Activated T-helper 9 cell treated with anti-CD3 and anti-CD28 coated beads, Interleukin-2, amount 50 U/mL, for 16 hours (primary cell): ENCODE measurements at regions not wholly inside any gene's neighbourhood (a gene's known extent, or its start where the extent isn't known, plus 50 kb on each side); places are given as distances from the start of the nearest gene placed in this dataset.
"Not testable (repeated sequence)": the region's sequence is repeated elsewhere in the genome, so short reads cannot be mapped to it uniquely, and the experiment has no call there.

Experiments
- DNase-seq: peaks from one replicate; pipeline ENCODE4 v3.0.0-alpha.2; 2020; ENCODE audit warnings: low read depth

DNA sequence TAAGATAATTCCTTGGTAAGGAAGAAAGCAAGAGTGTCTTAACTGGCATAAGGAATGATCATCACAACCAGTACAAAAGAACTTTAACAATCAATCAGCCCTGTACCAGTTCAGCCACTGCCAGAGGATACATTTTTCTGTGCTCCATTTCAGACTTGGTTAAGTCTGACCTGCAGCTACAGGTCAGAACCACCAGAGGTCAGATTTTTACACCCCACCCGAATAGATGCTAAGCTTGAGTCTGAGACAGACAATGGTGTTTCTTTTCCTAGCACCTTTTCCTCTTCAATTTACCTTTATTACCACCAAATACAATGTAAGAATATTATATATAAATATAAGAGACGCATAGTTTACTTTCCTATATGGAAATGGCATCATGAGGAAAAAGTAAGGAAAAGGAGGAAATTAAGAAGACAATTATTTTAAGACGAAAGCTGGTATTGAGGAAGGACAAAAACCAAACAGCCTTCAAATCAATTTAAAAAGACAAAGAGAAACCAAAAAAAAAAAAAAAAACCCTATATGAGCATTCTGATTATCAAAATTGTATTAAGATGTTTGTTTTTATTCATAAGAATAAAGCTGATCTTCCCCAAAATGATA is 215.3 kb upstream of the TTC29 start:
- DNase-seq = no peak

DNA sequence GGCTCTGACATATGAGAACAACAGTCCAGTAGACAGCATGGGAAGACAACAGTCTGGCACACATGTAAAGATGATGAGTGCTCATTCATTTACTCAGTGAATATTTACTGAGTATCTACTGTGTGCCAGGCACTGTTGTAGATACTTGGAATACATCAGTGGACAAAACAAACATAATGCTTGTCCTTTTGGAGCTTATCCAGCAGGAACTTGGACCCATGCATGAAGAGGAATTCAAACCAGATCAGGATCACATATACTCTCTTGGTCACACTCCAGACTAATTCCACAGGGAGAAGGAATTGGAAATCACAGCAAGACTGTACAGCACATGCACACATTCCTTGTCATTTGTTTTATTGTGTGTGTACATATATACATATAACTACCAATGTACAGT is 217.6 kb upstream of the TTC29 start:
- no peak for DNase-seq

DNA sequence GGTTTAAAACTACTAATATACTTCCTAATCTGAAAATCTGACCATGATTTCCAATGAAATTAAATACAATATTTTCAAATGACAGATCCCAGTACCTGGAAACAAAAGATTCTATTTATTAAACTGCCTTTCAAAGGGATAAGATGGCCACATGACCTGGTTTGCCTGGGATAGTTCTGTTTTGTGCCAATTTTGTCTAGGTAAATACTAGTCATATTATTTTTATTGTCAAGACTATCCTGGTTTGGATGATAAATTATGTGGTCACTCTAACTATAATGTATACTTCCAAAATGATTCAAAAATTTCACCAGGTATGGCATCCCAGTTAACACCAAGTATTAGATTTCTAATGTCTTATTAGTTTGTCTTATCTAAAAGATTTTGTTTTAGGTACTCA is 222.5 kb upstream of the TTC29 start:
- DNase-seq = not testable (repeated sequence)

DNA sequence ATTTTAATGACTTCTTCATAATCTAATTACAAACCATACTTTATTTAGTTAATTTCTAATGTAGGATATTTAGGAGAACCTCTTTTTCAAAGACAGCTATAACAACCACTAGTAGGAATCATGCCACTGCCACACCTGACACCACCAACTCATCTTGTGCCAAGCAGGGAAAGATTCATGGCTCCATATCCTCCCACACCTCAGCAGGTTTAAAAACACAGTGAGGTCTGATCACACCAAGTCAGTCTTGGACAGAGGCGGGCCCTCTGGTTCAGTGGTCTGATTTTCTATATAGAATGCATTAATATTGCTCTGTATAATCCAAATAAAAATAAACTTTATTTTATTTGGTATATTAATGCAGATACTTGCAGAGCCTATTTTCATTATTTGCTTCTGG is 227.7 kb upstream of the TTC29 start:
- no peak for DNase-seq

DNA sequence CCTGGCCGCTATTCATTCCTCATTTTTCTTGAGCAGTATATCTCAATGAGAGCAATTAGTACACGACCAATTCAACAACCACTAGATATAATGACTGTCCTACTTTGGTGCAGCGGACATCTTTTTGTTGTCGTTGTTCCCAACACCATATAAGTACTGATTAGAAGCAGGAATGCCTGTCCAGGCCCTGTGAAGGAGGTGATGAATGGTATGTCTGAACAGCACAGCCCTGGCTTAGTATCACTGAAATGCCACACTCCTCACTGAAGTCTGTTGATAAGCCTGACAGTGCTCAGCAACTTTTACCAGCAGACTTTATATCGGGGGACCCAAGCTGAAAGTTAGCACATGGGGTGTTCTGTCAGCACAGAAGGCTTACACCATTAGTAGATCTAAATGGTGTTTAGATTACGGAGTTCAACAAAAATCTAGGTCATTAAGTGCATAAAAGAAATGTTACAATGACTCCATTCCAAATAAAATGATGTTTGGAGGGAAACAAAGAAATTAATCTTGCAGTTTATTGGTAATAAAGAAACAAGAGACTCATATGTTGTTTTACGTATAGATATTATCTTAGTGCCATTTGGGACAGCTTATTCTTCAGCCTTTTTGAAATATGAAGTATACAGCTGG is 228.3 kb upstream of the TTC29 start:
- DNase-seq = no peak

DNA sequence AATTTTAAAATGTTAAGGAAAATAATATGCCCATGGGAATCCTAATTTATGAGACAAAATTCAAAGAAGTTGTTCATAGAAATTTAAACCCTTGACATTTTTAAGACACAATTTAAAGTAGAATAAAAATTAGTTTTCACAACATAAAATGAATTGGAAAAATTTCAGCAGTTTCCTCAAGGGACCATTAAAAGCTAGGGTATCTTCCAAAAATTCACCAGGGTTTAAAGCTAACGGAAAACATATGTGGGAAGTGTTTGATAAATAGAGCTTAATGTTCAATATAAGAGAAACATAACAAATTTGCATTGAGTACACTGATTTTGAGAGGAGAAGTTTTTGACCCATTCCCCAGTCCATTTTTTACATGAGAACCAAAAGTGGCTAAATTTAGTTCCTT is 228.9 kb upstream of the TTC29 start:
- DNase-seq = no peak

DNA sequence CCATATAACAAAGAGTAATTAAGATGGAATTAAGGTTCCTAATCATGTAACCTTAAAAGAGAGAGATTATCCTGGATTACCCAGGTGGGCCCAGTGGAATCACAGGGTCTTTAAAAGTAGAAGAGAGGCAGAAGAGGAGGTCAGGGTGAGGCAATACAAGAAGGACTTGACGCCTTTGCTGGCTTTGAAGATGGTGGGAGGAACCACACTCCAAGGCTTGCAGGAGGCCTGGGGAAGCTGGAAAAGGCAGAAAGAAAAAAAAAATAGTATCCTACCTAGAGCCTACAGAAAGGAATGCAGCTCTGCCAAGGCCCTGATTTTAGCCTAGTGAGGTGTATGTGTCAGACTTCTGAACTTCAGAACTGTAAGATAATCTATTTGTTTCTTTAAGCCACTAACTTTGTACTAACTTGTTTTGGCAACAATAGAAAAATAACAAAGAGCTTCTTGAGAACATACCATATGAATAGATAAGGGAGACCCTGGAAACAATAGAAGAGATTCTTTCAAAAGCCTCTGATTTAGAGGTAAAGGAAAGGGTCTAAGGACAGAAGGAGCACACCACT is 229.9 kb upstream of the TTC29 start:
- DNase-seq = no peak

DNA sequence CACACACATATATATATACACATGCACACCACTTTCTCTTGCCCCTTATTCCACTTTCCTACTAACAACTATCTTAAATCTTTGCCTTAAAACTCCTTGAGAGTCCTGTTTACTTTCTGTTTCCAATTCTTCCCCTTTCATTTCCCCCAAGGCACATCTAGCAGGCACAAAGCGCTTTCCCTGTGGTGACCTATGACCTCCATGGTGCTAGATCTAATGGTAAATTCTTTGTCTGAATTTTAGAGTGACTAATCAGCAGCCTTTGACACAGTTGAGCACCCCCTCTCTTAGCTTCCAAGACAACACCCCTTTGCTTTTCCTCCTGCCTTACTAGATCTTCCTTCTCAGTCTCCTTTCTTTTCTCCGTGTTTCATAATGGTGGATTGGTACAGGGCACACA is 236.4 kb upstream of the TTC29 start:
- no peak for DNase-seq

DNA sequence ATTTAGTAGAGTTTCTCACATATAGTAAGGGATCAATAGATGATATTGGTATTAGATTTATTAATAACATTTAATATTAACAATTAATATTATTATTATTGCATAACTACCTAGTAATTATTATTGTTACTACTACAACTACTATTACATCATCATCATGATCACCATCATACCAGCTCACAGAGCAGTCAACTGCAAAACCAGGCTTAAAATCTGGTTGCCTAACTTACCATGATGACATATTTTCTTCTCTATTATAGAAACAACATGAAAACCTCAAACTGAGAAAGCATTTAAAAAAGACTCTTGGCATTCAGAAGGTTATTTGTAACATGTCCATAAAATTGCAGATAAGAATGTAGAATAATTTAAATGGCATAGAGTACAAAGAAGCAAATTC is 247.0 kb upstream of the TTC29 start:
- DNase-seq = no peak

DNA sequence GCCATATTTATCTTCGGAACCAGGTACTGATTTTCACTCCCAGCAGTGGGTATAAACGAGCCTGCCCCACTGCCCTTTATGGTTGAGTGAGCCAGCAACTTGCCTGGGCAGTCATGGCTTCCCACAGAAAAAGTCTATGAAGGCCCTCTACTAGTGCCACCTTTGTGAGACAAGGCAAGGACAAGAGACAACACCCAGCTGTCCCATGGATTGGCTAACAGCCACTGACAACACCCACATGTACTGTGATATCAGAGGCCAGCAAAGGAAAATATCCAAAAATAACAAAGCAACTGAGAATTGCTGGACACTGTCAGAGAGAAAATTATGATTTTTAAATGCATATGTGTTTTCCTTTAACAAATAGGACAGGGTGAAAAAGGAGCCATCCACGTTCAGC is 248.4 kb upstream of the TTC29 start:
- DNase-seq = no peak

DNA sequence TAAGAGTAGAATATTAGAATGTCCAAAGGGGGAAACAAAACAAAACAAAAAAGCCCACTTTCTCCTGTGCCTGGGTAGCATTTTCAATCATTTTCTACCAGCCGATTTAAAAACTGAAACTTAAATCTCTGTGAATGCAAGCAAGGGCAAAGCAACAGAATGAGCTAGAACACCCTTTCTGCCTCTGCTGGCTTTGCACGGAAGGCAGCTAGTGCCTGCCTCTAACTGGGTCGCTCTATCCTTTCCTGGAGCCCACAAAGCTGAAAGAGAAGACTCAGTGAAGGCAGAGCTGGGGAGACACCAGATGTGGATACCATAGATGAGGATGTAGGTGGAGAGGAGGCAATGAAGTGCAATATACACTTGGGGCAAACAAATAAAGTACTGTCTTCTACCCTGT is 248.9 kb upstream of the TTC29 start:
- DNase-seq = no peak

DNA sequence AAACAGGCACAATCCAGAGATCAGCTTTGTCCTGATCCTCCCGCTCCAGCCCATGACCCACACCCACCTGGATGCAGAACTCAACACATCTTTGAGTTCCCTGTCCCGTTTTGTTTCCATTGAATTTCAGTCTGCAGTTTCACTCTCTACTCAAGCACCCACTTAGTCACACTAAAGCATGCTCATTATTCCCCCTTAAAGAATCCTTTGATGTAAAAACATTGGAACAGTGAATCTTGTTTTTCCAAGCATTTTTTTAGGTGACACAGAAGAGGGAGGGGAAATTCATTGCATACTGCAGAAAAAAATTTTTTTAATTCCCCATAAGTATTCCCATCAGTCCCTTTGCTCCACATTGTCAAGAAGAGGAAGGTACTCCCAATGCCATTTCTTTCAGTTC is 249.7 kb upstream of the TTC29 start:
- DNase-seq = no peak

DNA sequence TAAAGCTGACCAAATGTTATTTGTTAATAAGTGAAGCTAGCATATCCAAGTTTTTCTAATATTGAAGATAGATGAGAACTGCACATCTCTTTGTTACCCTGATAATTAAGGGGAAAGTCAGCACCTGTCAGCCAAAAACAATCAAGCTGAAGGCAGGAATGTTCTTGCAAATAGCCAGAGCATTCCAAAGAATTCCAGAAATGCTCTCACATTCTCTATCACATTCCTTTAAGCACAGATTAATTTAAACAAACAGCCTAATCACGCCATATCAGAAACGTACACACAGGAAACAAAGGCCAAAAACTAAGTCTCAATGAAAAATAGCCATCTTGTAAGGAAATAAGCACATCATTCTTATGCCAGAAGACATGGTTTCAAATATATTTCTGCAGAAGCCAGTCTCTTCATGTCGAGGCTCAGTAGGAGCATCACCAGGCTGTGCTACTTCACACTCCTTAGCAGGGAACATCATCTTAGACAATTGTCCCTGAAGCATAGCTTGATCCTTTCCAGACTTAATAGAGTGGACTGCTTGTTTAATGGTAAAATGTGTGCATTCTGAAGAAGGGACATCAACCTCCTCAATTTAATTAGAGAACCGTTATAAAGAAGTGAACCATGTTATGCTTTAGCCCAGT is 252.9 kb upstream of the TTC29 start:
- no peak for DNase-seq

DNA sequence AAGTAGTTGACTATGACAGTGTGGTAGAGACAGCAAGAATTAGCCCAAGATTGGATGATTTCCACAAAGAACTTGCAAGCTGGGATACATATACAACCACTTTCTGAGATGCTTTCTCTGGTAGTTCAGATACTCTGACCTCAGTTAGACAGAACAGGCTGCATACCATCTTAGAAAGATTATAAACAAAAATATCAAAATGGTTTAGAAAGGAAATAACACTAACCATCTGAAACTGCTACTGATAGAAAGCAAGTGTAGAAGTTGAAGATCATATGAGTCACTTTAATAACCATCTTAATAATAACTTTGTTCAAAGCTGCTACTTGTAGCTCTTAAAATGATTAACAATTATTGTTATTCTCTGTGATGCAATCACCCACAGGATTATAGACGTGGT is 255.4 kb upstream of the TTC29 start:
- no peak for DNase-seq

DNA sequence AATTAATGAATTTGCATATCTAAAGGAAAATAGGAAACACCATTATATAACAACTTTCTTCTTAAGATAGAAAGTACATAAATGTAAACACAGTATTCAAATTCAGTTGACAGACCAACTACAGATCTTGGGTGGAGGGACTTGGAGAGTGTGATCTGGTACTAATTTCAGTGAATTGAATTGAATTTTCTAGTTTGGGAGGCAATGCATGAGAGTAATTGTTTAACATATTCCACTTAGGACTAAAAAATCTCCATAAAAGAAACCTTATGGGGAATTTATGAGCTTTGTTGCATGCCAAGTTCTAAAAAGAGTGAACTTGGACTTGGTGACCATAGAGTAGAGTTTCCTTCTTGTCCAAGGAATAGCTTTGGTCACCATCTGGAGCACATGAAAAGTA is 261.1 kb upstream of the TTC29 start:
- DNase-seq = no peak

DNA sequence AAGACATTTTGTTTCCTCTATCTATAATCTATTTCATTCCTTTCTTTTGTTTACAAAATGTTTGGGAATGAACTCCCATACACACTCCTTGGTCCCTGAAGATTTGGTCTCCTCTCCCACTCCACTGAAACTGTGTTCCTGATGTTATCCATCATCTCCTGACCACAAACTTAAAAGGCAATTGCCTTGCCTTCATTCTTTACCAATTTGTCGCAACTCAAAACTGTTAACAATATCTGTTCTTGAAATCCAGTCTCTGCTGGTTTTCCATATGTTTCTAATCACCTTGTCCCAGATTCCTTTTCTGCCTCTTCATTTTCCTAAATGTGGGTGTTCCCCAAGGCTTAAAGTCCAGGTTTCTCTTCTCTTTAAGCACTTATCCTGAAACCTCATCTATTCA is 262.2 kb upstream of the TTC29 start:
- DNase-seq = no peak

DNA sequence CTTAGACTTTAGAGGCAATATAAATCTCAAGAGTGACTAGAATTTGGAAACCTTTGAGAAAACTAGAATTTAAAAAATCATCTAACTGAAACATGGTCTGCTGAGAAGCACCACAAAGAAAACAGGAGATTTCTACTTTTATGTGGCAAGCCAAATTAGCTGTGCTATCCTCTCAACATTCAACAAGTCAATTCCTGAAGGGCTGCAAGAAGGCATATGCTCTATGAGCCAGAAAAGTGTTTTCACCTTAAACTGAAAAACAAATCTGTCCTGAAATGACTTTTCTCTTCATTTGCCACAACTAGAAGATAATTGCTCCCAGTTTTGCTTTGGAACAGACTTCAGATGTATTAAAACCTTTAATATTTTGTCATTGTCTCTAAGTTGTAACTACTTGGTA is 263.2 kb upstream of the EDNRA start:
- no peak for DNase-seq

DNA sequence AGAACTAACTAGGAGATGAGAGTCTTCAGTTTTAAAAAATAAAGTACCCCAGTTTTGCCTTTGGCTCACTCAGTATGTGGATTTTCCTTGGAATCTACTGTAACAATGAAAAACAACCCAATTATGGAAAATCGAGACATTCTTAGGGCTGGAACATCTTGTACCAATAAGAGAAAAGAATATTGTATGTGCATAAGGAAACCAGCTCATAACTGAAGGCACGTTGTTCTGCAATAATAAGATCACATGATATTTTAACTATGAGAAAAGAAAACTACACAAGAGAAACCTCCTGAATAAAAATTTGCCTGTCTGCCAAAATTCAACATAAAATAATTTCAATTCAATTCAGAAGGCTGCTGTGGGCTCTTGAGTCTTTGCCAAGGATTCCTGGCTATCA is 261.8 kb upstream of the EDNRA start:
- DNase-seq = no peak

DNA sequence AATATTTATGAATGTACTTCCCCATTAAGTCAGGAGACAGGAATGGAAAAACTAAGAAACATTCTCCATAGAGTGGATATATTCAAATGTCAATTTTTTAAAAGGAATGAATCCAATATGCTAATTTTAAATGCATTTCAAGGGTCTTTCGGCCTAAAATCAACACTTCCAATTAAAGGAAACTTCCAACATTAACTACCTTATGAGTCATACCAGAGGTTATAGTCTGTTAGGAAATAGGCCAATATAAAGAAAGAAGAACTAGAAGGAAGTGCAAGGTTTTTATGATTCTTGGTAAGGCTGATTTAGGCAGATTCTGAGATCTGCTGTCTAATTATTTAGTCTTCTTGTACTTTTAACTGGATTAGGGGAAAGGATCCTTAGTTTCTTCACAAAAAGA is 260.1 kb upstream of the EDNRA start:
- DNase-seq = no peak

DNA sequence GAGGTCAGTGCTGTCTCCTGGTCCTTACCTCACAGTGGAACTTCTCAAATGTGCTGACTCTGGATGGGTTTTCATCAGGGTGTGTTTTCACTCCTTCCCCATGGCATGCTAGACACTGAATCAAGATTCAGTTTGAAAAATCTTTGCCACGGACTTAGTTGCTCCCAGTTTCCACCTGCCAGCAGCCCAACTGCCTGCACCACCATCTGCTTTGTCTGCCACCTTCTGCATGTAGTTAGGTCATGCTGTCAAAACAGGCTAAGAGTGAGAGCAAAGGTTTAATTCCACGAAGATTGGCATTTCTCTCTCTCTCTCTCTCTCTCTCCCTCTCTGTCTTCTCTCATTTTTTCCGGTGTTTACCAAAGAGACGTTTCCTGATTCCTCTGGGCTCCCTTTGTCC is 258.0 kb upstream of the EDNRA start:
- no peak for DNase-seq

DNA sequence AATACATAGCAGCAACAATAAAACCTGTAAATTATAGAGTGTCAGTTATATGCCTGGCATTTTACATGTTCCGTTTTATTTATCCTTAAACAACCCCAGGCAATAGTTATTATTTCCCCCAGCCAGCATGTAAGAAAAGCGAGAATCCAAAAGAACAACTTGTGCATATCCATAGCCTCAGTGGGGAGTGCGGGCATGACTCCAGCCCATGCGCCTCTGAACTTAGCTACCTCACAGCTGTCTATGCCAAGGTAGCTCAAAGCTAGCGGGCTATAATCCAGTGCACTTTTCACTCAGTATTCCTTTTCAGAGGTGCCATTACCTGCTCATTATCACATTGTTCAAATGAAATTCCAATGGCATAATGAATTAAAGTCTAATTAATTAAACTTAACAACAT is 257.3 kb upstream of the EDNRA start:
- no peak for DNase-seq

DNA sequence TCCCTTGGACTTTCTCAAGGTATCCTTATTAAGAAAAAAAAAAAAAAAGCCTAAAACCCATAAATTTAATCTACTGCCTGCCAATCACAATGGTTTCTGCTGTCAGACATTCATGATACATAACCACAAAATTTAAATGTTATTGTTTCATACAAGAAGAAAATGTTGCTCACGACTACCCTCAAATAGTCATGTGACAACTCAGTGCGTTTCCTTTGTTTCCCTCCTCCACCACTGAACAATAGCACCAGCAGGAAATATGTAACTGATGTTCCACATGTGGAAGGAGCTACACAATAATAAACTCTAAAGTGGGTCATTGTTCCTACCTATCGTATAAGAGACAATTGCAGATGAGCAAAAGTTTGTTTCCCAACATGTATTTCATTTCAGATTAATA is 244.1 kb upstream of the EDNRA start:
- no peak for DNase-seq

DNA sequence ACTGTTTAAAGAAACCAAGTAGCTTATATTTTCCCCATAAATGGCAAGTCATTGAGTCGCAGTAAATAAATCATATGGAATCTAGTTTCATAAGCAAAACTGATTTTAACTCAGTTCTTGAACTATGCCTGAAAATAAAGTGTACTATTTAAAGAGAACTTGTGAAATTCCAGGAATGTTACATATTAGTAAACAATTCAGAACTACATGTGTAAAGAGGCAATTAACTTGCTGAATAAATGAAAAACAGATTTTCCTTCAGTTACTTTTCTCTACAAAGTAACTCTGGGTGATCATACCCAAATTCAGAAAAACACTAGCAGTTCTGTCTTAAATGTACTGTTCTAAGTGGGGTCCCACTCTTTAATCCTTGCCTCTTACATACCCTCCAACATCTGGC is 236.1 kb upstream of the EDNRA start:
- DNase-seq = no peak

DNA sequence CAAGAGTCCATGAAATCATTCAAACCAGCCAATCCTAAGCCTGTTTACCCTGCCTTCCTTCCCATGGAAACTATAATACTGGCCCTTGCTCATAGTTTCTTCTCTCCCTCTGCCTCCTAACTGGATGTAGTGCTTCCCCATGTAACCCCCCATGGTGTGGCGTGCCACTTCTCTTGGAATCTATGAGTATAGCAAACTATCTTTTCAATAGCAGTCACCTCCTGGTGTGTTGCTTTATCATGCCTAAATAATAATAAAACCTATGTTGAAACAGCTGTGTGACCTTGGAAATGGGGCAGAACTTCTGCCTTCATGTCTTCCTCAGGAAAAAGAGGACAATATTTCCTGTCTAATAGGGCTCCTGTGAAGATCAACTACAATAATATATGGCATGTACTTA is 234.8 kb upstream of the EDNRA start:
- no peak for DNase-seq
